GM18951 (cell line): ENCODE measurements at regions not wholly inside any gene's neighbourhood (a gene's known extent, or its start where the extent isn't known, plus 50 kb on each side); places are given as distances from the start of the nearest gene placed in this dataset.

Experiments
- POLR2A ChIP-seq: IDR thresholded peaks from 4 replicates; pipeline ENCODE4 v1.6.1; 2011; ENCODE audit warnings: mild to moderate bottlenecking; ENCODE audit not compliant: insufficient read length, insufficient read depth; ENCODE audit errors: extremely low read depth
- in situ Hi-C: fragments of 300-500 bp; cut with MboI; formaldehyde crosslinking; loops from one replicate; pipeline ENCODE4 v1.12.0; 2022; ENCODE audit warnings: low sequenced_read_pairs, mixed read lengths, inconsistent platforms; ENCODE audit not compliant: unreplicated experiment

DNA sequence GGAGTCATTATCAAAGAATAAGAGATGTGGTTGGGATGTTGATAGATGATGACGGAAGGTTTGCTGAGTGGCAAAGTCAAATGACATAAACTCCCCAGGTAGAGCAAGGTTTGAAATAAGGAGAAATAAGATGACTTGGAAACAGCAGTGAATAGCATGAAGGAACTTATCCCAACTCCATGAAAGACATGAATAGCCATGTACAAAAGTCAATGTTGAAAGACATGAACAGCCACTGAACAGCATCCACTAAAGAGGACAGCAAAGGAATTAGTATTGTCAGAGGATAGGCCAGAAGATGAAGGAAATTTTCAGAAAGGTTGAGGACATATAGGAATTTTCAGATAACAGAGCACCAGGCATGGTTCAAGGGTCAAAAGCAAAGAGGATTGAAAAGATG, 286.0 kb upstream of the FBXL7 start:
- in situ Hi-C loops: no loop called here
- TF ChIP-seq POLR2A: no peak

DNA sequence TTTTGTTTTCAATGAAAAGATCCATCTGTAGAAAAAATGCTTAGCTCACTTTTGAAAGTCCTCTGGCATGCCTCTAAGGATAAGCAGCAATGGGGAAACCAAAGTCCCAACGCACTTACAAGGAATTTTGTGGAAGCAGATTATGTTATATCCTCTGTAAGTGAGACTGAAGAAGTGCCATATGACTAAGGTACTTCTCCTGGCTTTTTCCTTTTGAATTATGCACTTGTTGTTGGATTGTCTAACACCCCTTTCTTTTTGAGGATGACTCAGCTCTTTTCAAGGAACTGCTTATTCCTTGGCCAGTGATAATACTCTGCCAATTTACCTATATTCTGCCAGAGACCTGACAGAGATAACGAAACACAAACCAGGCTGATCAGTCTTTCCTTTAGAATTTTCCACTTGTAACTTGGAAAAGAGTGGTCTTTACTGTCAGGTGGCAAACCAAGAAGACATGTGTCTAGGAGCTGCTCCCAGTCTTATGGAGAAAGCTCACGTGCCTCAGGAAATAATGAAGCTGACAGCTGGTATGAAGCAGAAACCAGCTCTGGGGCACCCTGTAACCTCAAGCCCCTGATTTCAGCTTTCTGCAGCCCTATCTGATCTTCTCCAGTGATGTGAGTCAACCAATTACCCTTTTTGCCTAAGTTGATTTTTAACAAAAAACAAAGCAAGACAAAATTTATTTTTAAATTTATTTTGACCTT, 290.8 kb upstream of the FBXL7 start:
- in situ Hi-C loops: no loop called here

DNA sequence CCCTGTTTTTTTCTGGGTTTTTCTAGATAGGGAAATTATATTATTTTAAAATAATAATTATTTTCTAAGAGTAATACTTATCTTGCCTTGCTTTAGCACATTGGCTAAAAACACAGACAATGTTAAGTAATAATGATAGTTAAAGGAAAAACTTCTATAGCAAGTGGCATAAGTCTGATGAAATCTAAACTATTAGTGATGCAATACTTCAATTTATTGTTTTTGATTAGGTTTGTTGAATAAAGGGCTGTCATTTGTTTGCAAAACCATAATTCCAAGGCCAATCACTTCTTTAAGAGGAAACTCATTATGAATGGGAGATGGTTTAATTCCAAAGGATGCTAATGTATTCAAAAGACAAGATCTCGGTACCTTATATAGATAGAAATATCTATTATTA, 293.8 kb upstream of the FBXL7 start:
- no peak for TF ChIP-seq POLR2A
- in situ Hi-C loops: no loop called here

More for the DNA sequence above, 290.8 kb upstream of the FBXL7 start:
- no peak for TF ChIP-seq POLR2A

DNA sequence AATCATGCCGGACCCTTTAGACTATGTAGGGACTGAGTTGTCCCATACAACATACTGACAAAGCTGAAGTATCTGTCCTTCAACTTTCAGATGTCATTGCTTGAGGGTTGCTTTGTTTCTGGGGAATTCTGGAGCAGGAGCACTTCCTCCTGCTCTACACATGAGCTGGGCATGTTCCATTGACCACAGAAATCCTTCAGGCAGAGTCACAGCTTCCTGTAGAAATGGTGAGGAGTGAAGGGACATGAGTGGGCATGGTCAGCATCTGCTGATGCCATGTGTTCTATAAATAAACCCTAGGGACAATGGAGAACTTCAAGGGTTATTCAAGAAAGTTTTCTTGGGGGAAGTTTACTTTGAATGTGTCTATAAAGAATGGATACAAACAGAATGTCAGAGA, 296.6 kb upstream of the FBXL7 start:
- in situ Hi-C loops: no loop called here
- TF ChIP-seq POLR2A: no peak

DNA sequence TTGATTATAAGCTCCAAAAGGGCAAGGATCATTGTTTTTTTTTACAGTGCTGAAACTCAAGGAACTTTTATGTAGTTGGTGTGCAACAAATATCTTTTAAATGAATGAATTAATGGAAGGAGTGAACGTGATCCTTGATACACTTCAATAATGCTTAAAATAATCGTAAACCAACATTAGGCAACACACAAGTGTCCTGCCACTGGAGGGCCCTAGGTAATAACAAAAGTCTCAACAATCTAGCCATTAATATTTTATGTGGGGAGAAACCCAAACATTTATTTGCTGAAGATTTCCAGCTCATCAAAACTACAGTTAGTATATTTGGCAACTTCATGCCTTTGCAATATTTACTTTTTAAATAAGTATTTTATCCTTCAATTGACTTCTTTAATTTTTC, 309.0 kb upstream of the FBXL7 start:
- in situ Hi-C loops: no loop called here
- TF ChIP-seq POLR2A: no peak

DNA sequence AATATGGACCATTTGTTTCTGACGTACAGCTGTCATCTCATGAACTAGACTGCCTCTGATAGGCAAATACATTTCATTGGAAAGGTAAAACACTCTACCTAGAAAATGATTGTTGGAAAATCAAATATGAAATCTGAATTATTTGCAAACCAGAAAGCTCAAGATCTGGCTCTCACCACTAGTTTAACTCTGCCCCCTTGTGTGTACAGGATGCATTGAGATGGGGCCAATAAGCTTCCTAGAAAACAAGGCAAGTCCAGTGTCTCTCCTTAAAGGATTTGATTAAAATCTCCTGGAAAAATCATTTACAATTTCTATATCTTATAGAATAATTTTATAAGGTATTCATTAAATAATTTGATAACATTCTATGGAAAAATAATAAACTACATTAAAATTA, 311.9 kb upstream of the ANKH start:
- no peak for TF ChIP-seq POLR2A
- in situ Hi-C loops: no loop called here

DNA sequence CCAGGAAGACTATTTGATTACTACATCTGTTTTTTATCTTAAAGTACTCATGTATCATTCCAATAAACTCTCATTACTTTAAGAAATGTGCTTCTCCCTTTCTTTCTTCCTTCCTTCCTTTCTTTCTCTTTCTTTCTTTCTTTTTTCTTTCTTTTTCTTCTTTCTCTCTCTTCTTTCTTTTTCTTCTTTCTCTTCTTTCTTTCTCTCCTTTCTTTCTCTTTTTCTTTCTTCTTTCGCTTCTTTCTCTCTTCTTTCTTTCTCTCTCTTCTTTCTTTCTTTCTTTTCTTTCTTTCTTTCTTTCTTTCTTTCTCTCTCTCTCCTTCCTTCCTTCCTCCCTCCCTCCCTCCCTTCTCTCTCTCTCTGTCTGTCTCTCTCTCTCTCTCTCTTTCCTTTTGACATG, 298.6 kb upstream of the ANKH start:
- no peak for TF ChIP-seq POLR2A
- in situ Hi-C loops: no loop called here

DNA sequence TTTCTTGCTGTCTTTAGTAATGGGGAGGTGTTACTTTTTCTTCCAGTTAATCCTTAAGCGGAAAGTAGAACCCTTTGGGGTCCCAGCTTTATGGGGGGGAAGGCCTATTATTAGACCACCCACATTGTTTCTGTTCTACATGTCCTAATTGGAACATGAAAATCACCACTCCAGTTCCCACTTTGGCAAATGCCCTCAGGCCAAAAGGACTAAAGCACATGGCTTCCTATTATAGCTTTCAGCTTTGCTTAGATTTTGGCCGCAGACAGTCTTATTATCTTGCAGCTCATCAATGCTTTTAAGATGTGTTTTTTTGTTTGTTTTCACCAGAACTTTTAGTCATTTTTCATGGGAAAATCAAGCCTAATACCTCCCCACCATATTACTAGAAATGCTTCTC, 296.8 kb upstream of the ANKH start:
- in situ Hi-C loops: no loop called here
- no peak for TF ChIP-seq POLR2A

DNA sequence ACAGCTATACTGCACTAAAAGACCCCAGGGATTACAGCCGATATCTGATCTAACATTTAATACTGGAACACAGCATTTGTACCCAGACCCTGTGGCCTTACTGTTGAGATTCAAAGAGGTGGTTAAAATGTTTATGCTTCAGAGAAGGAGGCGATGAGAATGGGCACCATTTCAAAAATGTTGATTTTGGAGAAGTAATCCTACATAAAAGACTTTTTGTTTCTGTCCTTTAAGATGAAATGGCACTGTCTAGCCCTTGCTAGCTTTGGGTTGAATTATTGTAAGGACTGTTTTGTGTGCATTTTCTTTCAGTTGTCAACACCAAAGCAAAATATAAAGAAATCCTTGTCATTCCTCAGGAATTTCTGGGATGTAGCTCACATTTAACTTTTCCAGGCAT, 288.5 kb upstream of the ANKH start:
- TF ChIP-seq POLR2A: no peak
- in situ Hi-C loops: no loop called here

DNA sequence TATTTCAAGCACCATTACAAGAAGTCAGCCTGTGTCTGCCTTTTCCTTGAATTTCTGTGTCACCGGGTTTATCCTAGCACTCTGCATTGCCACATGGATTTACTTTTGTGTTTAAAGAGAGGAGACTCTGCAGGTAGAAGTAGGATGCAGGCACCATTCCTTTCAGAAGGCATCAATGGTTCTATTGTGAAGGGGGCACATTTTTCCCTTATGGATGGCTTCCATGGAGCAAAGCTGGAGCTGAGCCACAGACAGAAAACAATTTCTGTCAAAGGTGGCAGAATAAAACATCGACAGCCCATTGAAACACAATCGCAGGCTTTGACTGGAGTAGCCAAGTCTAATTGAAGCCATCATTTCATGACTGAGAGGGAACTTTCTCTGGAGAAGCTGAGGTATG, 288.0 kb upstream of the ANKH start:
- TF ChIP-seq POLR2A: no peak
- in situ Hi-C loops: no loop called here

DNA sequence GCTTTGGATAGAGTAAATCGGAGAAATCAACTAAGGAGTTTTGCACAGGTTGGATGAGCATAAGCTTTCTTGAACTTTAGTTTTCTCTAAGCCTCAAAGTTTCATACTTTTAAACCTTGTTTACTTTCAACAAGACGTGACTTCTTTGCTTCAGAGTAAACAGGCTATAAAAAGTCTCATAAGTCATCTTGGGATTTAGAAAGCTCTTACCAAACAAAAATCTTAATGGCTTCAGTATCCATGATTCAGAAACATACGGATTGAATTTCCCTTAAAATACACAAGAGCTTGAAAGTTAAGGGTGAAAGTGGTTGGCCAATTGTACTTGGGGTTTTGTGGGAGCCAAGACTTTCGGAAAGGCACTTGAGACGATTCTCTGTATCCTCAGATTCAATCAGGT, 270.9 kb upstream of the ANKH start:
- in situ Hi-C loops: no loop called here
- no peak for TF ChIP-seq POLR2A

DNA sequence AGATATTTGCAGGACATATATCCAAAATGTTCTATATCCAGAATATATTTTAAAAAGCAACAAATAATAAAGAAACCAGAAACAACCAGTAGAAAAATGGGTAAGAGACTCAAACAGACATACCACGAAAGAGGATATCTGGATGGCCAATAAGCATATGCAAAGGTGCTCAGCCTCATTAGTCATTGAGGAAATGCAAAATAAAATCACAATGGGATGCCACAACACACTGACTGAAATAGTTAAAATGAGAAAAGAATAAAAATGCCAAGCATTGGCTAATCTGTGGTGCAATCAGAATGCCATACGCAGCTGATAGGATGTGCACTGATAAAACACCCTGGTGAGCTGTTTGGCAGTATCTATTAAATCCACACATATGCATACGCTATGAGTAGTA, 265.8 kb upstream of the ANKH start:
- TF ChIP-seq POLR2A: no peak
- in situ Hi-C loops: no loop called here

DNA sequence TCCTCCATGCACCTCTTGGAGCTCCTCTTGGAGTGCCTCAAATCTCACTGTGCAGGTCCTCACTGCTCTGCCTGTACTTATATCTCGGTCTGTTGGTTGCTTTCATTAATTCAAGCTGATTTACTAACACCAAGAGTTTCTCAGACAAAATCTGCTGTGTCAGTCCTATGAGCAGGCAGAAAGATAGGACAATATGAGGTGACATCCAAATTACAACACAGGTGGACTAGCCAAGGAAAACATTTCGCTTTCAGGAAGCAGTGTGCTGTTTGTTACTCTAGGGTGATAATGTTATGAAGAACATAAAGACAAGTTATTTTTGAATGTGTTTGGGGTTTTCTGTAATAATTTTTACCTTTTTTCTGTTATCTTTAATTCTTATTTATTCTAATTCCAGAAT, 264.1 kb upstream of the ANKH start:
- in situ Hi-C loops: no loop called here
- no peak for TF ChIP-seq POLR2A

DNA sequence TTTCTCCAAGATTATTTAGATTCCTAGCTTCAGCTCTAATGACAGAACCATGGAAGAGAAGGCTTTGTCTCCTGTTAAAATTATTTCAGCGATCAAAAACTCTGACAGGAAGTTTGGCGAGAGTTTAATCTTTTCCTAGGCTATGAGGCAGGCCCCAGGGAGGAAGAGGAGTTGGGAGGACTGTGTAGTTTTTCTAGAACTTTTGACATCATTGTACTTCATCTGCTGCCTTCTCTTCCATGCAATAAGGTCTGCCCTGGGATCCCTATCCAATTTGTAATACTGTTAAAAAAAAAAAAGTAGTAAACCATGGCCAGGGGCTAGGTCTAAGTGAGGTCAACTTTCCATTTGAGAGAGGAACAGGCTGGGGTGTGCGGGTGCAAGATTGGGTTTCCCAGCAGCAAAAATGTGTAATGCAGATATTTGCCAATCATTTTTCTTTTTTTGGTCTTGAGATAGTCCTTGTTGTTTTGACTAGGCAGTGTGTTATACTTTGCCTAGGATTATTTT, 261.9 kb upstream of the ANKH start:
- in situ Hi-C loops: no loop called here
- no peak for TF ChIP-seq POLR2A
